Mesothelial cell of epicardium (in vitro differentiated cells): ENCODE measurements at regions not wholly inside any gene's neighbourhood (a gene's known extent, or its start where the extent isn't known, plus 50 kb on each side); places are given as distances from the start of the nearest gene placed in this dataset.

Experiments
- DNase-seq, 2 experiments: peaks; one replicate each; pipeline ENCODE4 v3.0.0; 2021; ENCODE audit warnings: low spot score in 2 of 2; ENCODE audit not compliant: unreplicated experiment in 2 of 2
- H3K27ac Mint-ChIP-seq: 2 replicates; pipeline ENCODE4 v1.8.0; 2021; ENCODE audit warnings: mixed read lengths
- H3K27me3 Mint-ChIP-seq: 2 replicates; pipeline ENCODE4 v1.8.0; 2021; ENCODE audit warnings: low read depth, mixed read lengths
- H3K36me3 Mint-ChIP-seq: 2 replicates; pipeline ENCODE4 v1.8.0; 2021; ENCODE audit warnings: mixed read lengths
- H3K4me1 Mint-ChIP-seq: 2 replicates; pipeline ENCODE4 v1.8.0; 2021; ENCODE audit warnings: mixed read lengths
- H3K4me3 Mint-ChIP-seq: 2 replicates; pipeline ENCODE4 v1.8.0; 2021; ENCODE audit warnings: mild to moderate bottlenecking, moderate library complexity, mixed read lengths
- H3K9me3 Mint-ChIP-seq: 2 replicates; pipeline ENCODE4 v1.8.0; 2021; ENCODE audit warnings: mixed read lengths
- TF ChIP-seq, protein P1 (sequence below): fragments of 200-600 bp; sonication (generic); IDR thresholded peaks from one replicate; pipeline ENCODE4 v1.5.0; 2021; ENCODE audit warnings: antibody characterized with exemption; ENCODE audit not compliant: unreplicated experiment

DNA sequence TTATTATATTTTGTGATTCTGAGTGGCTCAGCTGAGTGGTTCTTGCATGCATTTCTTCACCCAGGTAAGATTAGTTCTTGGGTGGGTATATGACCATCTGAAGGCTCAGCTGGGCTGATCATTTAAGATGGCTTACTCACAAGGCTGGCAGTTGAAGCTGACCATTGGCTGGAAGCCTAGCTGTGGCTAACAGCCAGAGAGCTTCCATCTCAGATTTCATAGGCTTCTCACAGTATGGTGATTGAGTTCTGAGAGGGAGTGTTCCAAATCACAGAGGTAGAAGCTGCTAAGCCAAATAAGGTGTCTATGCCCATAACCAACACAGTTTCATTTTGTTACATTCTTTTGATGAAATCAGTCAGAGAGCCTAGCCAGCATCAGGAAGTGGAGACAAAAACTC is 117.4 kb upstream of the RPRM start:
- no peaks in the 10 kb centered on the region for H3K27me3 Mint-ChIP-seq
- H3K9me3 Mint-ChIP-seq = peaks cover 21% of the 10 kb centered on the region
- H3K4me3 Mint-ChIP-seq = no peak overlapping the region
- H3K36me3 Mint-ChIP-seq = no peaks in the 10 kb centered on the region
- H3K27ac Mint-ChIP-seq = no peak overlapping the region
- DNase-seq = no peak
- no peaks in the 10 kb centered on the region for H3K4me1 Mint-ChIP-seq
- TF ChIP-seq, protein P1, sequence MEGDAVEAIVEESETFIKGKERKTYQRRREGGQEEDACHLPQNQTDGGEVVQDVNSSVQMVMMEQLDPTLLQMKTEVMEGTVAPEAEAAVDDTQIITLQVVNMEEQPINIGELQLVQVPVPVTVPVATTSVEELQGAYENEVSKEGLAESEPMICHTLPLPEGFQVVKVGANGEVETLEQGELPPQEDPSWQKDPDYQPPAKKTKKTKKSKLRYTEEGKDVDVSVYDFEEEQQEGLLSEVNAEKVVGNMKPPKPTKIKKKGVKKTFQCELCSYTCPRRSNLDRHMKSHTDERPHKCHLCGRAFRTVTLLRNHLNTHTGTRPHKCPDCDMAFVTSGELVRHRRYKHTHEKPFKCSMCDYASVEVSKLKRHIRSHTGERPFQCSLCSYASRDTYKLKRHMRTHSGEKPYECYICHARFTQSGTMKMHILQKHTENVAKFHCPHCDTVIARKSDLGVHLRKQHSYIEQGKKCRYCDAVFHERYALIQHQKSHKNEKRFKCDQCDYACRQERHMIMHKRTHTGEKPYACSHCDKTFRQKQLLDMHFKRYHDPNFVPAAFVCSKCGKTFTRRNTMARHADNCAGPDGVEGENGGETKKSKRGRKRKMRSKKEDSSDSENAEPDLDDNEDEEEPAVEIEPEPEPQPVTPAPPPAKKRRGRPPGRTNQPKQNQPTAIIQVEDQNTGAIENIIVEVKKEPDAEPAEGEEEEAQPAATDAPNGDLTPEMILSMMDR = no peak

DNA sequence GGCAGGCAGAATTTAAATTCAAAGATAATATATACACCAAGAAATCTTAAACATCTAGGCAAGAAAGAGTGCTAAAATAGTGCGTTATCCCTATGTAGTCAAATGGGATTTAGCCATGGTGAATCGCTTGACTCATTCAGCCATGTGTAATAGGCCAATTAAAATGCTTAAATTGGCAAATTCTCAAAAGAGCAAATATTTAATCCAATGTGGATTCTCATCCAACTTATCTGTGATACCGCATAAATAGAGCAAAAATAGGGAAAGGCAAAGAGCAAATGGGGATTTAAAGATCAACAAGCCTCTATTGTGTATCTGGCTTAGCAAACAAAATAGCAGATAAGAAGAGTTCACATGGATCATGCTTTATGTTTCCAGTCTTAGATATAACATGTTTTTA is 123.2 kb upstream of the RPRM start:
- H3K27me3 Mint-ChIP-seq = no peaks in the 10 kb centered on the region
- DNase-seq = no peak
- H3K9me3 Mint-ChIP-seq = no peaks in the 10 kb centered on the region
- peaks cover 4% of the 10 kb centered on the region for H3K4me1 Mint-ChIP-seq
- no peaks in the 10 kb centered on the region for H3K36me3 Mint-ChIP-seq
- TF ChIP-seq, protein P1 = no peak
- no peak overlapping the region for H3K4me3 Mint-ChIP-seq
- no peak overlapping the region for H3K27ac Mint-ChIP-seq

DNA sequence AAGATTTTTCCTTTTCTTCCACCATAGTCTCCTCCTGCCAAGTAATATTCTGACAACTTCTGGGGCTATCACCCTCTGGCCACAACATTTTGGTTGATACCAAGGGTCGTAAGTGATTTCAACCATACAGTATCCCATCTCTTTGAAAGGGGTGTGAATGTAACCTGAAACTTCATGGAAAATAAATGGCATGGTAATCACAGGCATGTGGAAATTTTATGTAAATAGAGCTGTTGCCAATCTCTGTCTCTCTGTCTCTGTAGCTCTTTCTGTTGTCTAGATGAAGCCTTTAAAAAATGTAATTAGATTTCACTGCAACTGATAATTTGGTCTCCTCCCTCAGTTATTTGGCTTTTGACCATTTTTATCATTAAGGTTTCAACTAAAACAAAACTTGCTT is 125.6 kb upstream of the RPRM start:
- H3K27ac Mint-ChIP-seq = no peak overlapping the region
- TF ChIP-seq, protein P1 = no peak

GRCh38 chr2:153606623-153607022 is 128.1 kb upstream of the RPRM start:
- no peaks in the 10 kb centered on the region for H3K9me3 Mint-ChIP-seq
- no peak for DNase-seq
- H3K27ac Mint-ChIP-seq = no peak overlapping the region
- no peaks in the 10 kb centered on the region for H3K27me3 Mint-ChIP-seq
- H3K4me3 Mint-ChIP-seq = no peak overlapping the region
- peaks cover 4% of the 10 kb centered on the region for H3K4me1 Mint-ChIP-seq
- TF ChIP-seq, protein P1 = no peak
- H3K36me3 Mint-ChIP-seq = no peaks in the 10 kb centered on the region

More for the DNA sequence above, 125.6 kb upstream of the RPRM start:
- peaks cover 4% of the 10 kb centered on the region for H3K4me1 Mint-ChIP-seq
- H3K9me3 Mint-ChIP-seq = no peaks in the 10 kb centered on the region
- DNase-seq = no peak
- H3K4me3 Mint-ChIP-seq = no peak overlapping the region
- no peaks in the 10 kb centered on the region for H3K27me3 Mint-ChIP-seq
- no peaks in the 10 kb centered on the region for H3K36me3 Mint-ChIP-seq

DNA sequence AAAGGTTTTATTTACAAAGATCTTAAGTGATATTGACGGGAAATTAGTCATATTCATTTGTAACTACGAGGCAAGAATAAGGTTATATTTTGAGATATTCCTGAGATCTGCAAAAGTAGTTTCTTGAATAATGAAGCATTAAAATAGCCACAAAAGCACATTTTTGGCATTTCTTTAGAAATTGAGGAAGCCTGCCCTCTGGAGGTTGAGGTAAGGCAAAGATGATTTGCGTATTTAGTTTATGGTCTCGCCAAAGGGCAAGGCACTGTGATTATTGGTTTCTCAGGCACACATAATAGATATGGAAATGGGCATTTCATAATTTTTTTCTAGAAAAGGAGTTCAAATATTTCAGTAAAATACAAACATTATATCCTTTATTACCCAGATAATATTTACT is 143.7 kb upstream of the RPRM start:
- no peak for DNase-seq
- TF ChIP-seq, protein P1 = peak; percentile 59
- Mint-ChIP-seq H3K27me3 (no peaks in the 10 kb centered on the region), H3K9me3 (peaks cover 32% of the 10 kb centered on the region), H3K27ac (no peak overlapping the region), H3K4me3 (no peak overlapping the region), H3K4me1 (no peaks in the 10 kb centered on the region), H3K36me3 (peaks cover 4% of the 10 kb centered on the region)

GRCh38 chr2:153623020-153623419 is 144.5 kb upstream of the RPRM start:
- no peak for DNase-seq
- Mint-ChIP-seq H3K36me3 (peaks cover 2% of the 10 kb centered on the region), H3K4me3 (no peak overlapping the region), H3K27ac (no peak overlapping the region), H3K27me3 (no peaks in the 10 kb centered on the region), H3K9me3 (peaks cover 27% of the 10 kb centered on the region), H3K4me1 (no peaks in the 10 kb centered on the region)
- TF ChIP-seq, protein P1 = no peak
